Kidney epithelial cell (primary cell): ENCODE measurements at regions not wholly inside any gene's neighbourhood (a gene's known extent, or its start where the extent isn't known, plus 50 kb on each side); places are given as distances from the start of the nearest gene placed in this dataset.

Experiments used
- DNase-seq: peaks from one replicate; pipeline ENCODE4 v3.0.0-alpha.2; 2010; ENCODE audit warnings: low read depth
- H3K27me3 ChIP-seq: 2 replicates; pipeline ENCODE4 v1.6.0; 2011; ENCODE audit warnings: low read length; ENCODE audit not compliant: control insufficient read depth, insufficient read depth
- H3K36me3 ChIP-seq: 2 replicates; pipeline ENCODE4 v1.5.1; 2011; ENCODE audit warnings: low read length; ENCODE audit not compliant: control insufficient read depth, insufficient read depth
- H3K4me3 ChIP-seq: 2 replicates; pipeline ENCODE4 v1.5.1; 2011; ENCODE audit warnings: low read depth, mild to moderate bottlenecking, control low read depth, low read length
- TF ChIP-seq, protein P1 (sequence below): IDR thresholded peaks from 2 replicates; pipeline ENCODE4 v1.5.1; 2011; ENCODE audit warnings: mild to moderate bottlenecking, moderate library complexity, low read length, control low read depth, inconsistent platforms; ENCODE audit not compliant: insufficient read depth, poor library complexity, severe bottlenecking

DNA sequence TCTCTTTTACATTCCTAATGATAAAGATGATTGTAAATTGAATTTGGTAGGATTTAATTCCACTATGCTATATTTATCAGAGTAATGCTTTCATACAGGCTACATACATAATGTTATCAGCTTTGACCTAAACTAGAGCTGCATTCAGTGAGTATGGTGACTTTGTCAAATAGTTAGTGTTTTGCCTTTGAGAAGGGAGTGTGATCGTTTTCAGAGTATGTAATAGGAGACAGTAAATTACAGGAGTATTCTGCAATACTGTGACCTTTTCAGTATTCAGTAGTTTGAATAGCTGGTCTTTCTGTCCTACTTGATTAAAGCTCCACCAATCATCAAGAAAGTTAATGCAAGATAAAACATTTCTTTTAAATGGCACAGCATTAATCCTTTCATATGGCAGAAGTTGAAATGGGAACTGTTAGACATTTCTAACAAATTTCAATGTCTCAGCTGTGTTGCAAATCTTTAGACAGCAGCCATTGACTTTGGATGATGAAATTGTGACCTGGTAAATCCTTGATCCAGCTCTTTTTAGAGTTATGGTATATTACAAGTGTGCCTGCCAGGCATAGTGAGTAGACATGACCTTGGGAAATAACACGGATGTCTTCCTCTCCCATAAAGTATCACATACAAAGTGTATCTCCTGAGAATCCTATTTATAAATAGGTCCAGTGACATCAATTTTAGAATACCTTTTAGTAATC is 455.3 kb downstream of the KCTD8 start:
- Histone ChIP-seq H3K4me3 (no peak overlapping the region), H3K36me3 (no peaks in the 10 kb centered on the region), H3K27me3 (no peaks in the 10 kb centered on the region)
- TF ChIP-seq, protein P1, sequence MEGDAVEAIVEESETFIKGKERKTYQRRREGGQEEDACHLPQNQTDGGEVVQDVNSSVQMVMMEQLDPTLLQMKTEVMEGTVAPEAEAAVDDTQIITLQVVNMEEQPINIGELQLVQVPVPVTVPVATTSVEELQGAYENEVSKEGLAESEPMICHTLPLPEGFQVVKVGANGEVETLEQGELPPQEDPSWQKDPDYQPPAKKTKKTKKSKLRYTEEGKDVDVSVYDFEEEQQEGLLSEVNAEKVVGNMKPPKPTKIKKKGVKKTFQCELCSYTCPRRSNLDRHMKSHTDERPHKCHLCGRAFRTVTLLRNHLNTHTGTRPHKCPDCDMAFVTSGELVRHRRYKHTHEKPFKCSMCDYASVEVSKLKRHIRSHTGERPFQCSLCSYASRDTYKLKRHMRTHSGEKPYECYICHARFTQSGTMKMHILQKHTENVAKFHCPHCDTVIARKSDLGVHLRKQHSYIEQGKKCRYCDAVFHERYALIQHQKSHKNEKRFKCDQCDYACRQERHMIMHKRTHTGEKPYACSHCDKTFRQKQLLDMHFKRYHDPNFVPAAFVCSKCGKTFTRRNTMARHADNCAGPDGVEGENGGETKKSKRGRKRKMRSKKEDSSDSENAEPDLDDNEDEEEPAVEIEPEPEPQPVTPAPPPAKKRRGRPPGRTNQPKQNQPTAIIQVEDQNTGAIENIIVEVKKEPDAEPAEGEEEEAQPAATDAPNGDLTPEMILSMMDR: no peak
- DNase-seq: no peak

DNA sequence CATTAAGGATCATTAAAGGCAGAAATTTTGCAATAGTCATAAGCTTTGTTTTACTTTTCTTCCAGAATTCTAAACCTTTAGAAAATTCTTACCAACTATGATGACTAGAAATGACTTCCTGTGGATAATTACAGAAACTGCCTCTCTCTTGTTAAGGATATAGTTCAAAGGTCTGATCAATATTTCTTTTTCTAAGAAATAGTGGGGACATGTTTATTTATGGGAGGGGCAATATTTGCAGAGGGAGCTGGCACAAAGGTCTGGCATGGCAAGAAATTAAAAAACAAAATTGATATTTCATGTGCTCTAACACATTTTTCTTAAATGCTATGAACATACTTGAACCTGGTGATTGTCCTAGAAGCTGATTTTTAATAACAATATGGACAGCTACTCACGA is 448.9 kb downstream of the KCTD8 start:
- no peaks in the 10 kb centered on the region for H3K36me3 ChIP-seq
- H3K4me3 ChIP-seq: no peak overlapping the region
- DNase-seq: no peak
- TF ChIP-seq, protein P1: no peak
- no peaks in the 10 kb centered on the region for H3K27me3 ChIP-seq

DNA sequence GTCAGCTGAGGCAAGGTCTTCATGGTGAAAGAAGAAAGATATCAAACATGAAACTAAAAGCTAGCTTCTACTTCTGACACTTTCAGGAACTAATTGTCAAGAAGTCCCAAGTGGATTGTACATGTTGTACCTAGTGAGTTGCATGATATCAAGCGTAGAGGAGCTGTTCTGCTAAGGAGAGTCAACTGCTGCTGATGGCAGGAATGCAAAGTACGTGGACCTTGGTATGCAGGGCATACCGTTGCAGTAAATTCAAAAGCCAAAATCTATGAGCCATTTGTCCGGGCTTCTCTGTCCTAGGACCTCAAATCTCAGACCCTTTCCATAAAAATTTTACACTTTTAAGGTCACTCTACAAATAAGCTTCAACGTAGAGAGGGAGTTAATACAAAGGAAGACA is 446.2 kb downstream of the KCTD8 start:
- Histone ChIP-seq H3K4me3 (no peak overlapping the region), H3K27me3 (no peaks in the 10 kb centered on the region), H3K36me3 (no peaks in the 10 kb centered on the region)
- DNase-seq: no peak
- TF ChIP-seq, protein P1: no peak

DNA sequence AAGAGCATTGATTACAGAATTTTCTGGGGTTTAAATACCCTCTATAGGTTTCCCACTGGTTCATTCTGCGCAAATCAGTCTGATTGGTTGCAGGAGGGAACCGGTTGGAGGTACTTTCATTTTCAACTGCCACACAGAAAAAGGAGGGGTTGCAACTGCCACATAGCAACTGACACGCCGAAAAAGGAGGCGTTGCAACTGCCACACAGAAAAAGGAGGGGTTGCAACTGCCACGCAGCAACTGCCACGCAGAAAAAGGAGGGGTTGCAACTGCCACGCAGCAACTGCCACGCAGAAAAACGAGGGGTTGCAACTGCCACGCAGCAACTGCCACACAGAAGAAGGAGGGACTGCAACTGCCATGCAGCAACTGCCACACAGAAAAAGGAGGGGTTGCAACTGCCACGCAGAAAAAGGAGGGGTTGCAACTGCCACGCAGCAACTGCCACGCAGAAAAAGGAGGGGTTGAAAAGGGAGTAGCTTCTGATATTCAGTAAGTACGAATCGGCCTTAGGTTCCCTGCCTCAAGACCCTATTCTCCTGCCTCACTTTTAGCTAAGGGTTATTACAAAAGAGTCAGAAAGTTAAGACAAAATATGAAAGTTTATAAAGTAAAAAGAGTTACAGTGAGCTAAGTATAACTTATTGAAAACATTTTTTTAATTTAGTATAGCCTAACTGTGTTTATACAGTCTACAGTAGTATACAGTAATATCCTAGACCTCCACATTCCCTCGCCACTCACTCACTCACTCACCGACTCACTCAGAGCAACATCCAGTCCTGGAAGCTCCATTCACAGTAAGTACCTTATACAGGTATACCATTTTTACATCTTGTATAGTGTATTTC is 431.8 kb downstream of the KCTD8 start:
- no peaks in the 10 kb centered on the region for H3K36me3 ChIP-seq
- no peaks in the 10 kb centered on the region for H3K27me3 ChIP-seq
- DNase-seq: no peak
- H3K4me3 ChIP-seq: no peak overlapping the region
- TF ChIP-seq, protein P1: no peak

DNA sequence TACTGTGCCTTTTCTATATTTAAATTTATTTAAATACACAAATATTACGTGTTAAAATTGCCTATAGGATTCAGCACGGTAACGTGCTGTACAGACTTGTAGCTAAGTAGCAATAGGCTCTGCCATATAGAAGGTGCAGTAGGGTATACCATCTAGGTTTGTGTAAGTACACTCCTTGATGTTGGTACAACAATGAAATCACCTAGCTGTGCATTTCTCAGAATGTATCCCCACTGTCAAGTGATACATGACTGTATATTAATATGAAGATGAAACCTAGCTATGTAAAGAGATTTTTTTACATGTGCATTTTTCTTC is 431.2 kb downstream of the KCTD8 start:
- Histone ChIP-seq H3K36me3 (no peaks in the 10 kb centered on the region), H3K4me3 (no peak overlapping the region), H3K27me3 (no peaks in the 10 kb centered on the region)
- DNase-seq: no peak
- TF ChIP-seq, protein P1: no peak
